ENCODE measurements at regions not wholly inside any gene's neighbourhood (a gene's known extent, or its start where the extent isn't known, plus 50 kb on each side); places are given as distances from the start of the nearest gene placed in this dataset.

DNA sequence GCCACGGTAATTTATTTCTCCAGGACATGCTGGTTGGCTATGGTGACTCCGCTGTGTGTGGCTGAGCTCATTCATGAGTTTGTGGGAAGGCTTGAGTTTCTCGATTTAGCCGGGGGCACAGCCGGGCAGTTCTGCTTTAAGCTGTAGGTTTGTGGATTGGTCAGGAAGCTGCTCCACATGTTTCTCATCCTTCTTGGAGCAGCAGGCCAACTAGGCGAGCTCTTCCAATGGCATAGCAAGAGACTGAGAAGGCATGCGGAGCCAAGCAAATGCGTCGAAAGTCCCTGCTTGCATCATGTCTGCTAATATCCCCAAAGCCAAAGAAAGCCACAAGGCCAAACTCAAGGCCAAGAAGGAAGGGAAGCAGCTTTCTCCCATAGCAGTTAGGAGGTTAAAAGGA lies 71.6 kb upstream of the GREM2 start:
- no peak overlapping the region for H3K14ac ChIP-seq (replicated peaks; ENCODE audit: low read depth, low read length)
- no peak overlapping the region for H4K5ac ChIP-seq (ENCODE audit: low read depth, low read length)
- H3K4me2 ChIP-seq (ENCODE audit: low read depth, low read length) = no peak overlapping the region
- BruUV-seq (replicated peaks) = no TSS peak
- no peaks in the 10 kb centered on the region for H3K4me1 ChIP-seq (ENCODE audit: control insufficient read depth, insufficient read depth, low read length)
- no peak overlapping the region for H4K8ac ChIP-seq (ENCODE audit: low read depth in 2 of 2, low read length in 2 of 2)
- H2AFZ ChIP-seq (replicated peaks; ENCODE audit: low read length, poor library complexity) = no peak overlapping the region
- 0 out of 2 replicates have a peak, but pooled peaks cover 2% of the 10 kb centered on the region for H3K9me3 ChIP-seq (ENCODE audit: control insufficient read depth, insufficient read depth, low read length)
- intact Hi-C loops (cut with micrococcal nuclease) = no loop called here
- no peak overlapping the region; the same call in 1 of the 2 replicates for H2AK5ac ChIP-seq (ENCODE audit: low read depth, low read length)
- no peak overlapping the region for H3K4ac ChIP-seq (ENCODE audit: low read depth, low read length)
- DNase-seq = no peak
- H2BK120ac ChIP-seq (ENCODE audit: low read depth, low read length) = no peak overlapping the region
- no peak for TF ChIP-seq MAZ (IDR thresholded peaks at IDR 0.05; ENCODE audit: borderline replicate concordance, low read depth, low read length)
- no peak for TF ChIP-seq FOS (IDR thresholded peaks at IDR 0.05; ENCODE audit: low read depth, low read length)
- TF ChIP-seq RCOR1 (IDR thresholded peaks at IDR 0.05; ENCODE audit: insufficient replicate concordance, low read length) = no peak
- no peak for TF ChIP-seq NFE2L2 (IDR thresholded peaks at IDR 0.05; ENCODE audit: low read depth, low read length)
- TF ChIP-seq, protein P1, sequence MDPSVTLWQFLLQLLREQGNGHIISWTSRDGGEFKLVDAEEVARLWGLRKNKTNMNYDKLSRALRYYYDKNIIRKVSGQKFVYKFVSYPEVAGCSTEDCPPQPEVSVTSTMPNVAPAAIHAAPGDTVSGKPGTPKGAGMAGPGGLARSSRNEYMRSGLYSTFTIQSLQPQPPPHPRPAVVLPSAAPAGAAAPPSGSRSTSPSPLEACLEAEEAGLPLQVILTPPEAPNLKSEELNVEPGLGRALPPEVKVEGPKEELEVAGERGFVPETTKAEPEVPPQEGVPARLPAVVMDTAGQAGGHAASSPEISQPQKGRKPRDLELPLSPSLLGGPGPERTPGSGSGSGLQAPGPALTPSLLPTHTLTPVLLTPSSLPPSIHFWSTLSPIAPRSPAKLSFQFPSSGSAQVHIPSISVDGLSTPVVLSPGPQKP (IDR thresholded peaks at IDR 0.05; ENCODE audit: borderline replicate concordance, low read depth, low read length) = no peak
- H2AK9ac ChIP-seq (replicated peaks; ENCODE audit: low read depth, low read length, poor library complexity) = no peak overlapping the region
- H3K4me3 ChIP-seq (ENCODE audit: insufficient read depth, low read depth, low read length) = no peak overlapping the region
- dilution Hi-C loops (cut with HindIII; ENCODE audit: low sequenced_read_pairs, unreplicated experiment) = no loop called here
- H3K9me1 ChIP-seq (ENCODE audit: insufficient read depth, low read length) = no peaks in the 10 kb centered on the region
- H2BK20ac ChIP-seq (ENCODE audit: low read depth, low read length) = no peak overlapping the region
- no peak overlapping the region for H2BK5ac ChIP-seq (ENCODE audit: low read depth, low read length, poor library complexity, severe bottlenecking)
- H2BK15ac ChIP-seq (ENCODE audit: low read depth, low read length) = no peak overlapping the region
- H3K9ac ChIP-seq (ENCODE audit: low read depth, low read length) = no peak overlapping the region
- no CpG with 5 or more reads among the region's 9 CpGs for WGBS, 2 experiments (ENCODE audit: extremely low coverage in 2 of 2, insufficient read length in 1 of 2)
- POLR2A ChIA-PET (ENCODE audit: unreplicated experiment) = interaction anchor here (0.6 kb wide), 1 partner anchor 34 kb away, joined by 5 read pairs; no protein-coding TSS in a partner anchor
- no peak overlapping the region for H3K27ac ChIP-seq (ENCODE audit: insufficient read depth, low read length)
- H4K20me1 ChIP-seq (ENCODE audit: insufficient read depth, low read length) = no peaks in the 10 kb centered on the region
- H4K91ac ChIP-seq (ENCODE audit: insufficient read depth, low read depth, low read length) = no peak overlapping the region
- no peaks in the 10 kb centered on the region for H3K79me1 ChIP-seq (ENCODE audit: low read depth in 1 of 2, low read length in 2 of 2)
- H3K36me3 ChIP-seq (ENCODE audit: control insufficient read depth, insufficient read depth, low read length) = no peaks in the 10 kb centered on the region
- H3K27me3 ChIP-seq (ENCODE audit: control insufficient read depth, insufficient read depth, low read length) = no peaks in the 10 kb centered on the region
- no peak for ATAC-seq (ENCODE audit: low read depth)
- H3K18ac ChIP-seq (ENCODE audit: low read depth, low read length) = no peak overlapping the region
- no peak overlapping the region for H3K23ac ChIP-seq (ENCODE audit: low read depth, low read length)
- CTCF ChIA-PET = no interaction called here
- no peak overlapping the region for H3K56ac ChIP-seq (ENCODE audit: extremely low read depth, insufficient read depth, low read length)
- in situ Hi-C loops (cut with MboI; ENCODE audit: low sequenced_read_pairs) = loop anchor here (25.0 kb wide), 1 partner anchor 221 kb away; no protein-coding TSS in a partner anchor
